Stimulated activated CD8-positive, alpha-beta memory T cell treated with anti-CD3 and anti-CD28 coated beads, Interleukin-15, amount 100 ng/mL, for 24 hours (primary cell): ENCODE measurements at regions not wholly inside any gene's neighbourhood (a gene's known extent, or its start where the extent isn't known, plus 50 kb on each side); places are given as distances from the start of the nearest gene placed in this dataset.

ENCODE experiments used
- DNase-seq: peaks from one replicate; pipeline ENCODE4 v3.0.0-alpha.2; 2020; ENCODE audit warnings: low read depth

DNA sequence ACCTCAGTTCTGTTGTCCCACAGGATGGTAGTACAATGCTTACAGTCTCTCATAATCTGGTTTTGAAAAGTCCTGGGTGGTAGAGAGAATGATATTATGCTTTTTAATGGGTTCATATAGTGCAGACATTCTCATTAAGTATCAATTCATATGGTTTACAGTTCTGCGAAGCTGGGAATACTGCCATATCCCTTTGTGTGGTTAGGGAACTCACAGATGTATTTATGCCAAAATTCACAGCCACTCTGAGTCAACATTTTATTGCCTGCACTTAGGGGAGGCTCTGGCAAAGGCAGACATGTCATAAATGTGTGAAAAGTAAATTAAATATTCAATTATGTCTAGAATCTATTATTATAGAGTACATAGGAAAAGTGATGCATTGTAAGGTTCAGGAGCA lies 808.2 kb downstream of the SUCLG1 start:
- no peak for DNase-seq

DNA sequence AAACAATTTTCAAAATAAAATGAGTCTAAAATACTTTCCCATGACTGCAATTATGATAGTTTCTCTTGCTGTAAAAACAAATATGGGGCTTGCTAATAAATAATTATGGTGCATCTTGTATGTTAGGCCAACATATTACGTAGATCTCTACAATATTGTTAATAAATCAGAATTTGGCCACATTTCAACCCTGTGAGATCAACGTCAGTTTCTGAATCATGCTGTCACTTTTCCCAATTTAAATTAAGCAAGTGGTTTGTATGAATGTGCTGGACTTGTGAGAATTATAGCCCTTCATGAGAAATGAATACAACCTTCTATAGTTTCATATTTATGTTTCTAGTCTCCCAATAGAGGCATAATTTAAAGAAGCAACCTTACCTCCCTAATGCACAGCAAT lies 808.9 kb downstream of the SUCLG1 start:
- no peak for DNase-seq

DNA sequence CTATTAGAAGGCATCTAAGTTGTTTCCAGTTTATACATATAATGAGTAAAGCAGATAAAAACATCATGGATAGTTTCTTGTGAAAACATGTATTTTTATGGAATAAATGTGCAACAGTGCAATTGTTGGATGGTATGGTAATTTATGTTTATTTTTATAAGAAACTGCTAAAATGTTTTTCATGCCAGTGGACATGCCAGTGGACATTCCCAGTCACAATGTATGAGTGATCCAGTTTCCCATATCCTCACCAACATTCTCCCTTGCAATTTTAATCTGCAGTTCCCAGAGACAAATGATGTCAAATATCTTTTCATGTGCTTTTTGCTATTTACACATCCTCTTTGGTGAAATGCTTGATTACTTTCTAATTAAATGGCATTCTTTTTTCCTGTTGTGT lies 818.6 kb downstream of the SUCLG1 start:
- no peak for DNase-seq

DNA sequence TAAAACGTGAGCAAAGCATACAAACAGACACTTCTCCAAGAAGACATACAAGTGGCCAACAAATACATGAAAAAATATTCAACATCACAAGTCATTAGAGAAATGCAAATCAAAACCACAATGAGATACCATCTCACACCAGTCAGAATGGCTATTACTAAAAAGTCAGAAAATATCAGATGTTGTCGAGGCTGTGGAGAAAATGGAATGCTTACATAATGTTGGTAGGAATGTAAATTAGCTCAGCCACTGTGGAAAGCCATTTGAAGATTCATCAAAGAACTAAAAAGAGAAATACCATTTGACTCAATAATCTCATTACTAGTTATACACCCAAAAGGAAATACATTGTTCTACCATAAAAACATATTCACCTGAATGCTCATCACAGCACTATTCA lies 825.7 kb downstream of the SUCLG1 start:
- DNase-seq: no peak

DNA sequence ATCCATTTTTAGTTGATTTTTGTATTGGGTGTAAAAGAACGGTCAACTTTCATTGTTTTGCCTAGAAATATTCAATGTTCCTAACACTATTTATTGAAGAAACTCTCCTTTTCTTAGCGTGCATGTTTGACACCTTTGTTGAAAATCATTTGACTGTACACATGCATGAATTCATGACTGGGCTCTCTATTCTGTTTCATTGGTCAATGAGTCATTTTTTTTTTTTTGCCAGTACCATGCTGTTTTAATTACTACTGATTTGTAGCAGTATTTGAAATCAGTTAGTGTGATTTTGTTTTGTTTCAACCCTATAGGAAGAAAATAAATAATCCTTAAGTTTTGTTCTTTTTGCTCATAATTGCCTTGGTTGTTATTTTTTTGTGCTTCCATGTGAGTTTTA lies 828.7 kb downstream of the SUCLG1 start:
- DNase-seq: no peak

DNA sequence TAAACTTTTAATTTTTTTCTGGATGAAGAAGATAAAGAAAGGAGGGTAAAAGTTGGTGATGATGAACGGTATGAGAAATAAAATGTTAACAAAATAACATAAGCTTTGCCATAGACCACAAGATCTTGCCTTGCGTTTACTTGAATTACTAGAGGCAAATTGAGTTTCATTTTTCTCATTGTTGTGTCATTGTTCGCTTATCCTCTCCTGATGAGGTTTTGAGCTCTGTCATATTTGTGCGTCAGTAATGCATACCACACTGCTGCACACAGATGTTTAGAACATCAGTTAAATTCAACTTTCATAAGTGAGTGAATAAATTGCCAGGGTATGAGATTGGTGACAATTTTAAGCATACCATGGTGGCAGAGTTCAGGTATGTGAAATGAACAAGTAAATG lies 843.6 kb downstream of the SUCLG1 start:
- no peak for DNase-seq

DNA sequence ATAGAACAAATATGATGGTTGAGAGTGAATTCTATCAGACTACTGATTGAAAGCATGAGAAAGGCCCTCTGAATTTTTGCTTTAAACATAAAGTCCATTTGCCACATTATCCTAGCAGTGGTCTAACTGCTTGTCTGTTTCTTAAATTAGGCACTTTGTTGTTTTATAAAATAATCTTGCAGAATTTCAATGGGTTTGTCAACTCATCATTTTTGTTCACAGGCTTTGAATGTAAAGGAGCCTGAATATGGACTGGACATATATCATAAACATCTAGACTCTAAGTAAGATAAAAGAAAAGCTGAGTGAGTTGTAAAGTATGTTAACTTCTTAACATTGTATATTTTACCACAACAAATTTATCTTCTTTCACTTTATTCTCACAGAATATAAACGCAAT lies 845.9 kb downstream of the SUCLG1 start:
- DNase-seq: no peak

DNA sequence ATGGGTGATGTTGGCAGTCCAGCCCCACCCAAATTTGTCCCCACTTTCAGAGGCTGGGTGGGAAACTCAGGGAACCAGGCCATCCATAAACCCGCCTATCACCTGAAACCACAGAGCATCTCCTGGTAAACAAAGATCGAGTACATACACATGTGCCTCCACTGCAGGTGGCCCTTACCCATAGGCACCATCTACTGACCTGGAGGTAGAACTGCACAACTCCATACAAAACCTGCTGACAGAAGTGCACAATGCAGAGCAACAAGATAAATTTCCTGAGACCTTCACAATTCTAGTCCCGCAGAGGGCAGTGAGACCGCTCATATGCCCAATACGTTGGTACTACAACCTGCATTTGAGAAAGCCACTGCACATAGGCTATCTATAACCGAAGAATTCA lies 856.3 kb downstream of the SUCLG1 start:
- no peak for DNase-seq

DNA sequence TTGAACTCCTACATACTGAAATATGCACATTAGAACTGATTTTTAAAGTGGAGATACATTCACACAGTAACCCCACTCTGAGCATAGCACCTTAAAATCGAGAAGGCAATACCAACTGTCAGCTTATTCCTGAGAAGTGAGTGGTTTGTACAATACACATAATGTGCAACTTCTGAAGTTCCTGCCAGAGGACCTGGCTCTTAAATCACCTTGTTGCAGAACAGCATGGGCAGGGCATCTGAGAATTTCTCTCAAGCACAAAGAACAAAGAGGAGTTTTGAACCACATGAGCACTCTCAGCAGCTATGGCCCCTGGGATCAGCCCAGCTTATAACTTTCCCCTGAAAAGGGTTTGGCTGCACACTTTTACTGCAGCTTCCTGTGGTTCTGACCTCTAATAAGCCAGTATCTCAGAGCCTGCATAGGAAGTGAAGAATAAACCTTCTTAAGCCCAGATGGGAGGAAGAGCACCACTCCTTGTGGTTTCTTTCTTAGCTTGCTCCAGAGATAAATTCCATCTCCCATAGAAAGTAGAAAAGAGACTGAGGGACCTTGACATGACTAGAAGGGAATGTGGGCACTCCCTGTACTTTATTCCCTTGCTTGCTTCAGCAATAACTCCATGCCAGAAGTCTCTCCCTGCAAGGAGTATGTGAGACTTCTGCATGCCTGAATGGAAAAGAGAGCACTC lies 862.3 kb downstream of the SUCLG1 start:
- DNase-seq: no peak

DNA sequence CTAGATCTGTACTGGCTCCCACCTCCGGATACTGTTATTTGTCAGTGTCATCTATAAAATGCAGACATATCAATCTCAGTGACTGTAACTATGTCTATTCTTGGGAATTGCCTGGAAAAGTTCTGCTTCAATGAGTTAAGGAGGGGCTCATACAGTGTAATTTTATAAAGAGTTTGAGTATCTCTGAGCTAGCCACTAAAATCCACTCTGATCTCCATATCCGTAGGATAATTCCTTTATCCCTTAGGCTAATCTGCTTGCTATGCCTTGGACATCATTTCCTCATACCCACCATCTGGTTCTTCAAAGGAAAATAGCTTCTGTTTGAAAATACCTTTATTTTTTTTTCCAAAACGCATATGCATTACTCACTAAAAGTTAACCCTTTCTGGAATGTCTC lies 863.2 kb downstream of the SUCLG1 start:
- DNase-seq: no peak

DNA sequence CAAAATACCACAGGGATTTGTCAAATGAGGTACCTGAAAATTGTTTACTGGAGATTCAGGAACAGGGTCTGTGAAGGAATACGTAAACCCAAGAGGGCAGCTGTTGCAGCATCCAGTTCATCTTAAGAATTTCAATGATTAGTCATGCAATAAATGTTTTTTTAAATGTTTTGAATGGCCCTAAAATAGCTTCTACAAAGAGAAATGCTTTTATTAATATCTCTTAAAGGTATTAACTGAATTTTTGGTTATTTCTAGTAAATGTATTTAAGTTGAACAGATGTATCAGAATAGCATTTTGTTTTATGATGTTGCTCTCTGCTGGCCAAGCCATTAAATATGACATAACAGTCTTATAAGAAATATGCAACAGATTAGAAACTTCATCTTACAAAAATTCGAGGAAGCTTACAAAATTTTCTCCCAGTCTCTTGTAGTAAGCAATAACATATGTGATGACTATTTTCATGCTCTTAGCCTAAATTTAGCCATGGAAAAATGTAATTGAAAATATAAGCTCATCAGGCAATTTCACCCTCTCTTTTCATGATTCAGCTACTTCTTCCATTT lies 863.9 kb downstream of the SUCLG1 start:
- DNase-seq: no peak

DNA sequence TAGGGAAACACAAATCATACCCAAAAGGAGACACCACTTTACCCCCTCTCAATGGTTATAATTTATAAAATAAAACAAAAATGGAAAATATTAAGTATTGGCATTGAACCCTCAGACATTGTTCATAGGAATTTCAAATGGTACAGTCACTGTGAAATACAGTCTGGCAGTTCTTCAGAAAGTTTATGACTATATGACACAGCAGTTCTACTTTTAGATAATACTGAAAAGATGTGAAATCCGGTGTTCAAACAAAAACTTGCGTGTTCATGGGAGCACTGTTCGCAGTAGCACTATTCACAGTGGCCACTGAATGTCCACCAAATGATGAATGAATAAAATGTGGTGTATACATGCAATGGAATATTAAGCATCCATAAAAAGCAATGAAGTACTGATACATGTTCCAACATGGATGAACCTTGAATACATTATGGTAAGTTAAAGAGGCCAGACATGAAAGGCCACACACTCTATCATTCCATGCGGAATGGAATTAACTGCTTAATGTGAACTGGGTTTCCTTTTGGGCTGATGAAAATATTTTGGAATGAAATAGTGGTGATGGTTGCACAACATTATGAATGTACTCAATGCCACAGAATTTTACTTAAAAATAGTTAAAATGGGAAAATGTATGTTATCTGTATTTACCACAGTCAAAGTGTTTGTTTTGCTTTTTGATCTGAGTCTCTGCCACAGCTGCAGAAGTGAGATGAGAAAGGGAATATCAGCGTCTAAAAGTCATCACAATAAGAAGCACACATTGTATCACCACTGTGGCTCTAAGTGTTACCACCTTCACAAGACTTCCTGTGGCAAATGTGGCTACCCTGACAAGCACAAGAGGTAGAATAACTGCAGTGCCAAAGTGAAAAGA lies 864.6 kb downstream of the SUCLG1 start:
- no peak for DNase-seq

DNA sequence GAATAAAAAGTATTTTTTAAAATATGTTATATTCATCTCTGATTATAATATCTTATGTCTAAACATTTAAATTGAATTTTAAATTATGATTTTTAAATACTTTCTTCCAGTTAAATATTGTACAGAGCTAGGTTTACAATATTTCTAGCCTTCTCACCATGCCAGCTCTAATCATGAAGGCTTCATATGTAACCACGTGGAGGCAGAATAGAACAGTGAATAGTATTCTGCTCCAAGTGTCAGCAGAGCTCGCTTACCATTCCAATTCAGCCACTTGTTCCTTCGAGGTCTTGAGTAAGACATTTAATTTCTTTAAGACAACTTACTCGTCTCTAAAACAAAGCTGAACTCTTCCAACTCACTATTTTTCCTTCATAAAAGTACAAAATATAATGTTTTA lies 871.8 kb downstream of the SUCLG1 start:
- DNase-seq: no peak

DNA sequence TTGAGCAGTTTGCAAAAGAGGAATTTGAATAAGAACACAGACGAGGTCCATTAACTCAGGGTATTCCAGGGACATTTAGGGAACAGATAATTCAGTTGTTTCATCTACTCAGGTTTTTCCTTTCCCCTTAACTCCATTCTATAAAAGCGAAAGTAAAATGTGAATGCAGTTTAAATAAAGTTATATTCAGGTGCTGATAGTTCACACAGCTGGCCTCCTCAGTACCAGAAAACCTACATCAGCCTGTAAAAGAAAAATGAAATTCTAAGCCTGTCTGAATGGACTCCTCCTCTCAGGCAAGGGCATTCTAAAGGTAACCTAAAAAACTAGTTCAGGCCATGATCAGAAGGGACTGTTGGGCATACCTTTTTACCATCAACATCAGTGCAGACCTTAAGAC lies 873.8 kb downstream of the SUCLG1 start:
- no peak for DNase-seq

DNA sequence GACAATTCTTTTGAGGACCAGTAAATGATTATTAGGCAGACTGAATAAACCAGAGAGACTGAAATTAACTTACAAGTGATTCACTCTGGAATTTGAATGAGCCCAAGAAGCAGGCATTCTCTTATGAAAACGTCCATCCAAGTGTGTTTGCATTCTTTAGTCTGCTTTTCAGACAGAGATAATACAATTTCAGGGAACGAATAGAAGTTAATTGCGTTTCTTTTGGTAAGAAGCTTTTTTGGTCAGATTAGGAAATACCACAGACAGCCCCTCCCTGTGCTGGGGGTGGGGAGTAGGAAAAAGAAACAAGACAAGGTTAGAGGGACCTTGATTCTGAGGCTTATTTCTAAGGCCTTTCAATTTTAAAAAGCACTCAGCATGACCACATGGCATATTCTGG lies 874.4 kb downstream of the SUCLG1 start:
- no peak for DNase-seq

DNA sequence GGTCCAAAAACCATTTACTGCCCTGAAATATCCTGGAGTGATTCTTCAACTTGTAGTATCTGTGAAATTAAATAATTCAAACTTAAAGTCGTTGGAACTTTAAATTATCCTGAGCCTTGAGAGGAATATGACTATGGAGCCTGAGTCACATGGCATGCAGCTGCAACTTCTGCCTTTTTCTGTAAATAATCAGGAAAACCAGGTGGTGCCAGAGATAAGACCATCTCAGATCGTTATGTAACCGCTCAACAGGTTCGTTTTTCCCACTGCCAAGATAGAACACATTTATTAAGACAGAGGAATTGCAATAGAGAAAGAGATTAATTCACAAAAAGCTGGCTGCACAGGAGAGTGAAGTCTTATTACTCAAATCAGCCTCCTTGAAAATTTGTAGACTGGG lies 876.5 kb downstream of the SUCLG1 start:
- DNase-seq: no peak

DNA sequence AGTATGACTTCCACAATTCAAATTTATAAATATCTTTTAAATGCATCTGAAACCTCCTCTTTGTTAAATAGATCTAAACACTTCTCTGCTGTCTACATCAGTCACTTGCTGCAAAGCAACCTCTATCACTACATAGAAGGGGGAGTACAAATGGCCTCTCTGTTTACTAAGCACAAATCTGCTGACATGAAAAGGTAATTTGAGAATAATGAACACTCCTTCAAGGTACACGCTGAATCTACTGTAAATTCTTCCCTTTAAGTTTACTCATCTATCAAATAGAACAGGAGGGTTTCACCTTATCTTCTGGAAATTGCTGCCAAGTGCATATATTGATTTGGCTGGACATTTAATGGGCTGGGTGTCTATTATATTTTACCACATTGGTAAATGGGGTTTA lies 879.6 kb downstream of the SUCLG1 start:
- DNase-seq: no peak

DNA sequence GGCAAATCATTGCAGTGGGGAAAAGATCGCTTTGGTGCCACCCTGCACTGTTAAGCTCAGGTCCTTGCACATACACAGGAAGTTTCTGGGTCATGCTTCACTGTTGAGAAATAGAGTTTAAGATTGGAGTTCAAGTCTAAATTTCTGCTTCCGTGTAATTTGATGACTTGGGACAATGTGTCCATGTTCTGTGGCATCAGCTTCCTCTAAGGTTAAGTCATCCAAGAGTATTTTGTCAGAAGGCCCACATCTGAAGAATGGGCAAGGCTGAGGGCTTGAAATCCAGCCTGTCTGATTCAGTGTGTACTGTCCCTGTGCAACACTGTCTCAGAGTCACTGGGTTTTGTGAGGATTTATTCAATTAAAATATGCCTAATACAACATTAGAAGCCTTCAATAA lies 880.7 kb downstream of the SUCLG1 start:
- DNase-seq: no peak

DNA sequence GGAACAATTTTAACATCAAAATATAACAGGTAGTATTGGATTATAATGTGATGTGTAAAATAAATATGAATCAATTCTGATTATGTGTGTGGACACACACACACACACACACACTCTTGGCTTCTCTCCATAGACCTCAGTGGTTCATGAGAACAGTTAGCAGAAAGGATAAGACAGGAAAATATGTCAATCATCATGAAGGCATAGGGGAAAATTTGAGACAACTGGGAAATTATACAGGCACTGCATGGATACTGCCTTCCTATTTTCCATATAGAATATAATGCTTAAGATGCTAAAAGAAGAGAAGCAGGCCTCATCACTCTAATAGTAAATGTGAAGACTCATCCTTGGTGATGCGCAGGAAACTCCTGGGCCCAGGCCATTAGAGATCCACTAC lies 884.5 kb downstream of the SUCLG1 start:
- no peak for DNase-seq

DNA sequence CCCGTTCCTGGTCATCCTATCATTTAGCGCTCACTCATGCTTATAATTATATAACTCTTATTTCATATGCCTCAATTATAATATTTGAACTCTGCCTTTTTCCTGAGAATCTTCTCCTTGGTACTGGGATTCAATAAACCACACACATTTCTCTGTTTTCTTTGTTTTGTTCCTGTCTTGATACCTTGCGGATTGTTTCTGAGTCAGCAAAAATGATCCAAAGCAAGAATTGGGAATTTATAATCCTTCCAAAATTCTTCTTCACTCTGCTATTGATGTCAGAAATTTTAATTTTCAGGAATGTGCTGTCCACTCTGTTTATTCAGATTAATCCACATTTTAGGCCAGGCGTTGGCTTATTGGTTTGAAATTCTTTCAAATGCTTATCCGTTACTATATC lies 886.0 kb downstream of the SUCLG1 start:
- no peak for DNase-seq

DNA sequence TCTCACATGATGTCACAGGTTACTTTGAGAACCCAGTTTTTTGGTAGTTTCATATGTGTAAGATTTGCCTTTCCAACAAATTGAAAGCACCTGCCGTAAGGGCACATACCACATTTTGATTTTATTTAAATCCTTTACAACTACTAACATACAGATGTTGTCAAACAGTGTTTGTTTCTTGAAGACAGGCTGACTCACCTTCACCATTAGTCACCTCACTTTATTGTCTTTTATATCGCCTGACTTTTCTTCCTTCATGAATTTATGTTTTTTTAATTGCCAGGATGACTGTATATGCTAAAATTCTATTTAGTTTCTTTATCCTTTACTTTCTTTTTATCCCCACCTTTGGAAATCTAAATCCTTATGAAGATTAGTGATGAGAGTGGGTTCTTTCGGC lies 886.7 kb downstream of the SUCLG1 start:
- no peak for DNase-seq

DNA sequence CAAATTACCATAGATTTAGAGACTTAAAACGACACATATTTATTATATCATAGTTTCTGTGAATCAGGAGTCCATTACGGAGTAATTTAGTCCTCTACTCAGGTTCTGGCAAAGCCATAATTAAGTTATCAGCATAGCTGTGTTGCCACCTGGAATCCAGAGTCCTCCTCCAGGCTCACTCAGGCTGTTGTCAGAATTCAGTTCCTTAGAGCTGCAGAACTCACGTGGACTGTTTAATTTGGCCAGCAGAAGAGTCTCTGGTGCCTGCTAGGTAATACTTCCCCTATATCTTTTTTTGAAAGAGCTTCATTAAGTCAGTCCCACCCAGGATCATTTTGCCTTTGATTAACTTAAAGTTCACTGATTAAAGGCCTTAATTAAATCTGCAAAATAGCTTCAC lies 891.5 kb downstream of the SUCLG1 start:
- DNase-seq: no peak

DNA sequence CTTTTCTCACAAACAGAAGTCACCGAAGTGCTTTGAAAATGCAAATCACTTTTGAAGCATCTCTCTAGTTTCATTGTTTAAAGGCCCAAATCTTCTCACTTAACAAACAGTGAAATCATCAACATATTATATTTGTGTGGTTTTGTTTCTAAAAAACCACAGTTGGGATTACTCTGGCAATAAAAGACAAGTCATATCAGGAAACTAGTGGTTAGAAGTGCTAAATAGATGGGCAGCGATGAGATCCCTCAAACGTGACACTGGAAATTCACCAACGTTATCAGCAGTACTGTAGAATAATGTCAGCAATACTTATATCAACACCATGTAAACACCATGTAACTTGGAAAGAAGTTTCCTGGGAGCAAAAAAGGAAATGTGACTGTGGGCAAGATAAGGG lies 893.5 kb downstream of the SUCLG1 start:
- no peak for DNase-seq

DNA sequence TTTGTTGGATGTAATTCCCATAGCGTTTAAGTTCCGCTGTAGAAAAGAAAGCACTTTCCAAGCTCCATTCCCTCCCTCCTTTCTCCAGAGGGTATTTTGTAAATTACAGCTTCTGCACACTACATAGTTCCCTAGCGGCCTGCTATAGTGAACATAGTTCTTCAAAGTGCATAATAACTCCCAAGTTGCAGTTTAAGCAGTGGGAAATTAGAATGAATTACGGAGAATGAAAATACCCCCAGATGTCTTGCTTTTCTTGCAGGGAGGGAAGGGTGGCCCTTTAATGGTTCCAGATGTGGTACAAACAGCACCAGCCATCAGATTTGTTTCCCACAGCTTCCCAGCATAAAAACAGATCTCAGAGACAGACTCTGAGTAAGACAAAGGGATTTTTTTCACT lies 893.9 kb downstream of the SUCLG1 start:
- no peak for DNase-seq
